ENCODE measurements at regions not wholly inside any gene's neighbourhood (a gene's known extent, or its start where the extent isn't known, plus 50 kb on each side); places are given as distances from the start of the nearest gene placed in this dataset.
"Not testable (repeated sequence)": the region's sequence is repeated elsewhere in the genome, so short reads cannot be mapped to it uniquely, and the experiment has no call there.

DNA sequence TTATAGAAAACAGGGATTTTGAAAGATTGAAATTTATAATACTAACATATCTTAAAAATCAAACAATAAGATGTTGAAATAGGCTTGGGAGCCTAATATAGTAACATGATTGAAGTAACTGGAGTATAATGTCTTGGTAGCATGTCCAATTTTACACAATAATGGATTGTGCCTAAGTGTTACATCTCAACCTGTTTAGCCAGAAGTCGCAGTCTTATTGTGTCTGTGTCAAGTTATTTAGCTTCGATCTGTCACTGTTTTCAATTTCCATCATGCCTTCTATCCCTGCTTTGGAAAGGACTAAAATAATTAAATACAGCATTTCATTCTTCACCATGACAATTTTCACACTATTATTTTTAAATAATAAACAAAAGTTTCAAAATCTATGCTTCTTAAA lies 1352.2 kb downstream of the SI start:
- TF ChIP-seq, protein P1, sequence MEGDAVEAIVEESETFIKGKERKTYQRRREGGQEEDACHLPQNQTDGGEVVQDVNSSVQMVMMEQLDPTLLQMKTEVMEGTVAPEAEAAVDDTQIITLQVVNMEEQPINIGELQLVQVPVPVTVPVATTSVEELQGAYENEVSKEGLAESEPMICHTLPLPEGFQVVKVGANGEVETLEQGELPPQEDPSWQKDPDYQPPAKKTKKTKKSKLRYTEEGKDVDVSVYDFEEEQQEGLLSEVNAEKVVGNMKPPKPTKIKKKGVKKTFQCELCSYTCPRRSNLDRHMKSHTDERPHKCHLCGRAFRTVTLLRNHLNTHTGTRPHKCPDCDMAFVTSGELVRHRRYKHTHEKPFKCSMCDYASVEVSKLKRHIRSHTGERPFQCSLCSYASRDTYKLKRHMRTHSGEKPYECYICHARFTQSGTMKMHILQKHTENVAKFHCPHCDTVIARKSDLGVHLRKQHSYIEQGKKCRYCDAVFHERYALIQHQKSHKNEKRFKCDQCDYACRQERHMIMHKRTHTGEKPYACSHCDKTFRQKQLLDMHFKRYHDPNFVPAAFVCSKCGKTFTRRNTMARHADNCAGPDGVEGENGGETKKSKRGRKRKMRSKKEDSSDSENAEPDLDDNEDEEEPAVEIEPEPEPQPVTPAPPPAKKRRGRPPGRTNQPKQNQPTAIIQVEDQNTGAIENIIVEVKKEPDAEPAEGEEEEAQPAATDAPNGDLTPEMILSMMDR (conservative IDR thresholded peaks at IDR 0.05; ENCODE audit: low read depth, low read length), result no peak
- no peak for DNase-seq (ENCODE audit: low read depth)
- no peak overlapping the region for H3K4me3 ChIP-seq (ENCODE audit: low read depth, low read length)

DNA sequence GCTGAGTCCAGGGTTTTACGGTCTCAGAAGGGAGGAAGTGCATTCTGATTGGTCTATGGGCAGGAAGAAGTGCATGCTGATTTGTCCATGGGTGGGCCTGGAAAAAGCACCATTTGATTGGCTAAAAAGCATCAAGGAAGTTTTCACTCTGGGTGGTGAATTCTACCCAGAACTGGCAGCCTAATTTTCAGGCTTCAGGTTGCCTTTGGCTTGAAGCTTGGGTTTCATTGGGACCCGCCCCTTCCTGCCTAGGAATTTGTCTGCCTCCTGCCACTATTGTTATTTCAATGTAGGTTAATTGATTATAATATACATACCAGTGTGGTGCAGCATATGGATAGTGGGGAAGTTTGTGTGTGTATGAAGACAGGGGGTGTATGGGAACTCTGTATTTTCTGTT lies 1355.9 kb downstream of the SI start:
- H3K4me3 ChIP-seq (ENCODE audit: low read depth, low read length), result no peak overlapping the region
- DNase-seq (ENCODE audit: low read depth), result no peak
- TF ChIP-seq, protein P1 (conservative IDR thresholded peaks at IDR 0.05; ENCODE audit: low read depth, low read length), result no peak

DNA sequence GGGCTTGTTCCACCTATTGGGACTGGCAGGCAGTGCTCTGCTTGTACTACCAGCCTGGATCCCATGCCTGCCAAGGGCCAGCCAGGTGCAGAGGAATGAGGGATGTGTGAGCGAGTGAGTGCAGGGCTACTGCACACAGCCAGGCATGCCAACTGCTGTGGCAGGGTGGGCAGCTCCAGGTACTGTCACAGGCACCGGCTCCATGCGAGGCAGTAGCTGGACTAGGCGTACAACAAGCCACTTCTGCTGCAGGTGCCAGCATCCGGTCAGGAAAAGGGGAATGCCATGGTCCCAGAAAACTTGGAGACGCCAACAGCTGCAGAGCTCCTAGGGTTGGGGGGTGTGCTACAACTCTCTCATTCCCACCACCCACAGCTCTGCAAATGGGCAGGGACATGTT lies 1356.7 kb downstream of the SI start:
- no peak overlapping the region for H3K4me3 ChIP-seq (ENCODE audit: low read depth, low read length)
- DNase-seq (ENCODE audit: low read depth), result no peak
- TF ChIP-seq, protein P1 (conservative IDR thresholded peaks at IDR 0.05; ENCODE audit: low read depth, low read length), result no peak

DNA sequence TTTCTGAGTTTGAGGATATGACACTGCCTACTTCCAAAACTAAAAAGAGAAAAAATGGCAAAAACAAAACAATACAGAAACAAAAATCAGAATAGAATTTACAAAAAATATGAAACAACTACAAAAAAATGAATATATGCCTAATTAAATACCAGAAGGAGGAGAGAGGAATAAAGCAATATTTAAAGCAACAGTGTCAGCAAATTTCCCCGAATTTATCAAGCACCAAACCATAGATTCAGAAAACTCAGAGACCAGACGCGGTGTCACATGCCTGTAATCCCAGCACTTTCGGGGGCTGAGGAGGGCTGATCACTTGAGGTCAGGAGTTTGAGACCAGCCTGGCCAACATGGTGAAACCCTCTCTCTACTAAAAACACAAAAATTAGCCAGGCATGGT lies 1360.9 kb downstream of the SI start:
- no peak overlapping the region for H3K4me3 ChIP-seq (ENCODE audit: low read depth, low read length)
- TF ChIP-seq, protein P1 (conservative IDR thresholded peaks at IDR 0.05; ENCODE audit: low read depth, low read length), result no peak
- no peak for DNase-seq (ENCODE audit: low read depth)

DNA sequence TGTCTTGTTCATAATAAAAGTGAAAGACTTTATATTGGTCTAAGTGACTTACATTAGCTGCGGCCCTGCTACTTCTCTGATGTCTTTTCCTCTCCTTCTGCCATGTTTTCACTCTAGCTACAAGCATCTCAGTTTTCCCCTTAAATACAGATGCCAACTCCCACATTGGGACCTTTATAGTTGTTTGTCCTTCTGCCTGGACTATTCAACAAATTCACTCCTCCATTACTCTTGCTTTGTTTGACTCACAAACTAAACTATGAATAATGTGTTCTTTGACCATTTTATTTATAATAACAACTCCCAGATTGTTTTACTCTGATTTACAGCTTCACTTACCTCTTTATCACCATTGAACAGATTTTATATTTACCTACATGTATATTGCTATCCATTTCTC lies 1369.9 kb downstream of the SI start:
- TF ChIP-seq, protein P1 (conservative IDR thresholded peaks at IDR 0.05; ENCODE audit: low read depth, low read length), result no peak
- no peak for DNase-seq (ENCODE audit: low read depth)
- no peak overlapping the region for H3K4me3 ChIP-seq (ENCODE audit: low read depth, low read length)

DNA sequence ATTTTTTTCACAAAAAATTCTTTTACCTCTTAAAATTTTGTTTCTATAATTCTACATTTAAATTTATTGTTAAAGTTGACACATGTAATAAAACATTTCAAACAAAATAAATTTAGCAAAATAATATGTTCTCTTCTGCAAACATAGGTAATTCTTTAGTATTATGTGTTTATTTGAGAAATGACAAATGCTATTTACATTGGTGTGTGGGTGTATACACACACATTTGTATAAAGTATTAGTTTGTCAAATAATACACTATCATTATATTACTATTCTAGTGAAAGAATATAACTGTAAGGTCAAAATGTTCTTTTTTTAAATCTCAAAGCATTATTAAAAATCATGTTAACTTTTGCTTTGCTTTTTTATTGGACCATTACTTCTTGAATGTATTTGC lies 1370.6 kb downstream of the SI start:
- no peak for DNase-seq (ENCODE audit: low read depth)
- TF ChIP-seq, protein P1 (conservative IDR thresholded peaks at IDR 0.05; ENCODE audit: low read depth, low read length), result no peak
- no peak overlapping the region for H3K4me3 ChIP-seq (ENCODE audit: low read depth, low read length)

DNA sequence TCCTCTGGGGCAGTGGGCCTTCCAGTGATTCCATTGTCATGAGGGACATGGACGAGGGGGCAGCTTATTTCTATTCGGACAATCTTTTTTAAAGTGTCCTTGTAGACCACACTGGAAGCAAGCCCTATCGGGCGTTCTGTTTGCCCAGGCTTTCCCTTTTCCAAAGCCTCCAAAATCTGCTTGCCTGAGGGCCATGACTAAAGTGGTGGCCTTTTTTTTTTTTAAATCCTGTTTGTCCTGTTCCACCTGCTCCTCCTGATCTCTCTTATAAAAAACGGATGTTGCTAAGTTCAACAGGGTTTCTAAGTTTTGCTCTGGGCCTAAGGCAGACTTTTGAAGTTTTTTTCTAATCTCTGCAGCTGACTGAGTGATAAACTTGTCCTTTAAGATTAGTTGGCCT lies 1380.1 kb downstream of the SI start:
- not testable (repeated sequence) for H3K4me3 ChIP-seq (ENCODE audit: low read depth, low read length); DNase-seq (ENCODE audit: low read depth)

DNA sequence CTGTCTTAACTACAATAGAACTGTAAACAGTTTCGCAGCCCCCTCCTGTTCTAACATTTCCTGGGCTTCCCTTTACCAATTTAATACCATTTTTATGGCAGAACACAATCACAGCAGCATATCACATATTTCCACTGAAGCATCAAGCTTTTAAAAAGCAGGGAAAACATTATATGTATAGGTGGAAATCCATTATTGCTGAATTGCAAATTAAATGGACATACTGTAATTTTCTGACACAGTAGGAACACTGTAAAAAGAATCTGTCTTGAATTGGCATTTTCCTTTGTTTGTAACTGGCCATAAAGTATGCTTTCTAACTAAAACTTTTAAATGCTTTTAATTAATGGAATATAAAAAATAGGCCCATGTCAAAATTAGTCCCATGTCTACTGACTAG lies 1385.8 kb downstream of the SI start:
- no peak overlapping the region for H3K4me3 ChIP-seq (ENCODE audit: low read depth, low read length)
- no peak for DNase-seq (ENCODE audit: low read depth)
- TF ChIP-seq, protein P1 (conservative IDR thresholded peaks at IDR 0.05; ENCODE audit: low read depth, low read length), result no peak
